ENCODE measurements at regions not wholly inside any gene's neighbourhood (a gene's known extent, or its start where the extent isn't known, plus 50 kb on each side); places are given as distances from the start of the nearest gene placed in this dataset.
A peak's percentile ranks its signal among the peaks of the same experiment; 100 is the strongest.
"Not testable (repeated sequence)": the region's sequence is repeated elsewhere in the genome, so short reads cannot be mapped to it uniquely, and the experiment has no call there.

- in situ Hi-C loops (cut with MboI; ENCODE audit: low pct_unique_long_range_greater_than_20kb, low sequenced_read_pairs, unreplicated experiment) = no loop called here
- DNase-seq (ENCODE audit: low spot score) = no peak
- no peak for TF ChIP-seq CTCF (IDR thresholded peaks at IDR 0.05; ENCODE audit: extremely low read depth, insufficient read depth, missing control alignments)
Observed at GRCh38 chr5:162948677-162949076, 488.7 kb upstream of the CCNG1 start.

GRCh38 chr5:162956570-162956969, 480.8 kb upstream of the CCNG1 start:
- no peak for TF ChIP-seq CTCF (IDR thresholded peaks at IDR 0.05; ENCODE audit: extremely low read depth, insufficient read depth, missing control alignments)
- no peak for DNase-seq (ENCODE audit: low spot score)
- in situ Hi-C loops (cut with MboI; ENCODE audit: low pct_unique_long_range_greater_than_20kb, low sequenced_read_pairs, unreplicated experiment) = no loop called here

- DNase-seq (ENCODE audit: low spot score); in situ Hi-C loops (cut with MboI; ENCODE audit: low pct_unique_long_range_greater_than_20kb, low sequenced_read_pairs, unreplicated experiment): not testable (repeated sequence)
Observed at GRCh38 chr5:162964144-162964543, 473.3 kb upstream of the CCNG1 start.

GRCh38 chr5:162990063-162990462, 447.3 kb upstream of the CCNG1 start:
- TF ChIP-seq CTCF (IDR thresholded peaks at IDR 0.05; ENCODE audit: extremely low read depth, insufficient read depth, missing control alignments) = no peak
- in situ Hi-C loops (cut with MboI; ENCODE audit: low pct_unique_long_range_greater_than_20kb, low sequenced_read_pairs, unreplicated experiment) = no loop called here
- DNase-seq (ENCODE audit: low spot score) = no peak

GRCh38 chr5:162990856-162991497, 446.4 kb upstream of the CCNG1 start:
- peak; percentile 4 for DNase-seq (ENCODE audit: low spot score)
- TF ChIP-seq CTCF (IDR thresholded peaks at IDR 0.05; ENCODE audit: extremely low read depth, insufficient read depth, missing control alignments) = no peak
- in situ Hi-C loops (cut with MboI; ENCODE audit: low pct_unique_long_range_greater_than_20kb, low sequenced_read_pairs, unreplicated experiment) = no loop called here

GRCh38 chr5:162995568-162995967, 441.8 kb upstream of the CCNG1 start:
- peak; percentile 4 for DNase-seq (ENCODE audit: low spot score)
- in situ Hi-C loops (cut with MboI; ENCODE audit: low pct_unique_long_range_greater_than_20kb, low sequenced_read_pairs, unreplicated experiment) = no loop called here

GRCh38 chr5:162996053-162996452, 441.3 kb upstream of the CCNG1 start:
- in situ Hi-C loops (cut with MboI; ENCODE audit: low pct_unique_long_range_greater_than_20kb, low sequenced_read_pairs, unreplicated experiment) = no loop called here
- no peak for TF ChIP-seq CTCF (IDR thresholded peaks at IDR 0.05; ENCODE audit: extremely low read depth, insufficient read depth, missing control alignments)
- no peak for DNase-seq (ENCODE audit: low spot score)

More at GRCh38 chr5:162995568-162995967, 441.8 kb upstream of the CCNG1 start:
- TF ChIP-seq CTCF (IDR thresholded peaks at IDR 0.05; ENCODE audit: extremely low read depth, insufficient read depth, missing control alignments) = no peak
